Mesenchymal stem cell (in vitro differentiated cells and primary cell): ENCODE measurements at regions not wholly inside any gene's neighbourhood (a gene's known extent, or its start where the extent isn't known, plus 50 kb on each side); places are given as distances from the start of the nearest gene placed in this dataset.

Experiments used
- DNase-seq: peaks from one replicate; pipeline ENCODE4 v3.0.0-alpha.2; 2013
- H2AFZ ChIP-seq: one replicate; pipeline ENCODE4 v1.6.1; 2013; ENCODE audit warnings: low read depth, mild to moderate bottlenecking, control low read depth, inconsistent platforms, low read length, moderate library complexity
- H2AK5ac ChIP-seq: 2 replicates; pipeline ENCODE4 v1.6.1; 2013; ENCODE audit warnings: low read length, moderate library complexity, mild to moderate bottlenecking, inconsistent platforms; ENCODE audit not compliant: severe bottlenecking
- H2BK120ac ChIP-seq: one replicate; pipeline ENCODE4 v1.6.1; 2013; ENCODE audit warnings: low read depth, mild to moderate bottlenecking, inconsistent platforms, low read length, moderate library complexity
- H2BK12ac ChIP-seq, 2 experiments: one replicate each; pipeline ENCODE4 v1.6.1; 2013; ENCODE audit warnings: inconsistent platforms in 2 of 2, low read length in 2 of 2, mild to moderate bottlenecking in 2 of 2, moderate library complexity in 2 of 2, control low read depth in 1 of 2
- H2BK15ac ChIP-seq: one replicate; pipeline ENCODE4 v1.6.1; 2013; ENCODE audit warnings: mild to moderate bottlenecking, low read depth, inconsistent platforms; ENCODE audit not compliant: poor library complexity, severe bottlenecking
- H2BK5ac ChIP-seq: 2 replicates; pipeline ENCODE4 v1.6.1; 2013; ENCODE audit warnings: low read depth, mild to moderate bottlenecking, low read length, control low read depth, inconsistent platforms; ENCODE audit not compliant: poor library complexity, severe bottlenecking
- H3K14ac ChIP-seq, 2 experiments: one replicate each; pipeline ENCODE4 v1.6.1; 2013; ENCODE audit warnings: inconsistent platforms in 2 of 2, low read length in 2 of 2, control low read depth in 1 of 2, mild to moderate bottlenecking in 1 of 2, moderate library complexity in 1 of 2
- H3K18ac ChIP-seq, 2 experiments: one replicate each; pipeline ENCODE4 v1.6.1; 2013; ENCODE audit warnings: inconsistent platforms in 2 of 2, low read length in 2 of 2, control low read depth in 1 of 2, low read depth in 1 of 2, mild to moderate bottlenecking in 1 of 2
- H3K23ac ChIP-seq, 2 experiments: one replicate each; pipeline ENCODE4 v1.6.1; 2013; ENCODE audit warnings: inconsistent platforms in 2 of 2, low read length in 2 of 2, mild to moderate bottlenecking in 2 of 2, moderate library complexity in 2 of 2, control low read depth in 1 of 2
- H3K27ac ChIP-seq: 2 replicates; pipeline ENCODE4 v1.5.1; 2013; ENCODE audit warnings: mild to moderate bottlenecking, moderate library complexity, low read length, control low read depth, inconsistent platforms; ENCODE audit not compliant: poor library complexity, severe bottlenecking
- H3K27me3 ChIP-seq, 2 experiments: 2 replicates each; pipeline versions ENCODE4 v1.6.1 to v1.7.0; 2013; ENCODE audit warnings: low read length in 2 of 2, mild to moderate bottlenecking in 2 of 2, moderate library complexity in 2 of 2, control low read depth in 1 of 2, inconsistent platforms in 1 of 2; ENCODE audit not compliant: control insufficient read depth in 1 of 2, insufficient read depth in 1 of 2
- H3K36me3 ChIP-seq, 2 experiments: 2 replicates each; pipeline versions ENCODE4 v1.6.1 to v1.7.0; 2013; ENCODE audit warnings: low read length in 2 of 2, control low read depth in 1 of 2, inconsistent platforms in 1 of 2, low read depth in 1 of 2, mild to moderate bottlenecking in 1 of 2; ENCODE audit not compliant: insufficient read depth in 2 of 2, control insufficient read depth in 1 of 2
- H3K4ac ChIP-seq, 2 experiments: one replicate each; pipeline ENCODE4 v1.6.1; 2013; ENCODE audit warnings: inconsistent platforms in 2 of 2, low read length in 2 of 2, mild to moderate bottlenecking in 2 of 2, moderate library complexity in 2 of 2, control low read depth in 1 of 2, low read depth in 1 of 2
- H3K4me1 ChIP-seq: 2 replicates; pipeline ENCODE4 v1.6.1; 2013; ENCODE audit warnings: low read depth, low read length, control low read depth; ENCODE audit not compliant: control insufficient read depth, insufficient read depth
- H3K4me2 ChIP-seq: 2 replicates; pipeline ENCODE4 v1.6.1; 2013; ENCODE audit warnings: low read length, mild to moderate bottlenecking, inconsistent platforms; ENCODE audit not compliant: poor library complexity, severe bottlenecking
- H3K4me3 ChIP-seq, 2 experiments: 2 replicates each; pipeline versions ENCODE4 v1.5.1 to v1.7.0; 2013; ENCODE audit warnings: low read length in 2 of 2, mild to moderate bottlenecking in 2 of 2, control low read depth in 1 of 2, low read depth in 1 of 2; ENCODE audit not compliant: insufficient read depth in 1 of 2
- H3K79me1 ChIP-seq: replicated peaks from 2 replicates; pipeline ENCODE4 v1.6.1; 2013; ENCODE audit warnings: mild to moderate bottlenecking, control low read depth, low read length, inconsistent platforms; ENCODE audit not compliant: poor library complexity, severe bottlenecking
- H3K9ac ChIP-seq: 2 replicates; pipeline ENCODE4 v1.7.0; 2013; ENCODE audit warnings: mild to moderate bottlenecking, low read length, moderate library complexity
- H3K9me3 ChIP-seq: 2 replicates; pipeline ENCODE4 v1.7.0; 2013; ENCODE audit warnings: mild to moderate bottlenecking, low read length; ENCODE audit not compliant: control insufficient read depth
- H4K8ac ChIP-seq: one replicate; pipeline ENCODE4 v1.6.1; 2013; ENCODE audit warnings: inconsistent platforms, mild to moderate bottlenecking, low read length, moderate library complexity
- H4K91ac ChIP-seq: one replicate; pipeline ENCODE4 v1.6.1; 2013; ENCODE audit warnings: mild to moderate bottlenecking, low read length, inconsistent platforms
- WGBS: methylation state at CpG from one replicate; pipeline ENCODE4 v1.1.7; 2013; ENCODE audit warnings: mixed read lengths; 5-methylcytosine and 5-hydroxymethylcytosine counted together

- Histone ChIP-seq H3K14ac (no peak overlapping the region), H2AFZ (no peak overlapping the region), H2BK12ac (no peak overlapping the region), H3K4me2 (no peak overlapping the region), H3K9ac (no peak overlapping the region), H3K23ac (no peak overlapping the region), H3K27ac (no peak overlapping the region), H3K18ac (no peak overlapping the region), H2BK120ac (no peak overlapping the region), H4K91ac (no peak overlapping the region), H3K27me3 (no peaks in the 10 kb centered on the region), H2BK5ac (no peak overlapping the region), H2AK5ac (no peak overlapping the region), H3K79me1 (no peaks in the 10 kb centered on the region), H4K8ac (no peak overlapping the region), H3K4me1 (no peaks in the 10 kb centered on the region), H3K4ac (no peak overlapping the region), H3K36me3 (no peaks in the 10 kb centered on the region), H3K4me3 (no peak overlapping the region), H3K9me3 (no peaks in the 10 kb centered on the region), H2BK15ac (no peak overlapping the region)
- no peak for DNase-seq
- 60% methylated on average over 1 of the region's 1 CpG for WGBS
Measured at GRCh38 chr5:100131161-100131560, 404.0 kb upstream of the FAM174A start.

- no peak overlapping the region for H2BK12ac ChIP-seq
- no peak overlapping the region for H2BK15ac ChIP-seq
- H4K91ac ChIP-seq = no peak overlapping the region
- H3K4me1 ChIP-seq = no peaks in the 10 kb centered on the region
- H3K23ac ChIP-seq = no peak overlapping the region
- H4K8ac ChIP-seq = no peak overlapping the region
- H3K14ac ChIP-seq = no peak overlapping the region
- no peak overlapping the region for H2AK5ac ChIP-seq
- H3K36me3 ChIP-seq = no peaks in the 10 kb centered on the region
- H3K4me3 ChIP-seq = no peak overlapping the region
- no peak for DNase-seq
- no peaks in the 10 kb centered on the region for H3K79me1 ChIP-seq
- no peaks in the 10 kb centered on the region for H3K27me3 ChIP-seq
- H2AFZ ChIP-seq = no peak overlapping the region
- H3K9ac ChIP-seq = no peak overlapping the region
- no peak overlapping the region for H3K27ac ChIP-seq
- H3K18ac ChIP-seq = no peak overlapping the region
- no peak overlapping the region for H2BK120ac ChIP-seq
- no peak overlapping the region for H3K4me2 ChIP-seq
- no peaks in the 10 kb centered on the region for H3K9me3 ChIP-seq
- no peak overlapping the region for H3K4ac ChIP-seq
- no peak overlapping the region for H2BK5ac ChIP-seq
Measured at GRCh38 chr5:100130307-100130706, 404.9 kb upstream of the FAM174A start.

GRCh38 chr5:100119903-100120302, 415.3 kb upstream of the FAM174A start:
- Histone ChIP-seq H3K4me1 (no peaks in the 10 kb centered on the region), H3K4me3 (no peak overlapping the region), H2BK120ac (no peak overlapping the region), H4K8ac (no peak overlapping the region), H2BK15ac (no peak overlapping the region), H3K14ac (no peak overlapping the region), H2AFZ (no peak overlapping the region), H2BK12ac (no peak overlapping the region), H3K23ac (no peak overlapping the region), H3K9me3 (peaks cover 2% of the 10 kb centered on the region), H4K91ac (no peak overlapping the region), H3K36me3 (no peaks in the 10 kb centered on the region), H3K79me1 (no peaks in the 10 kb centered on the region), H3K4me2 (no peak overlapping the region), H3K18ac (no peak overlapping the region), H3K27ac (no peak overlapping the region), H3K9ac (no peak overlapping the region), H3K4ac (no peak overlapping the region), H3K27me3 (no peaks in the 10 kb centered on the region), H2AK5ac (no peak overlapping the region), H2BK5ac (no peak overlapping the region)
- WGBS = no CpG with 5 or more reads among the region's 1 CpG
- DNase-seq = no peak

- no peaks in the 10 kb centered on the region for H3K4me1 ChIP-seq
- H3K36me3 ChIP-seq = no peaks in the 10 kb centered on the region
- WGBS = 60% methylated on average over 2 of the region's 2 CpGs
- H3K4me3 ChIP-seq = no peak overlapping the region
- no peaks in the 10 kb centered on the region for H3K27me3 ChIP-seq
- H3K27ac ChIP-seq = no peak overlapping the region
- H3K14ac ChIP-seq = no peak overlapping the region
- H2BK120ac ChIP-seq = no peak overlapping the region
- H3K9me3 ChIP-seq = peaks cover 4% of the 10 kb centered on the region
- H4K91ac ChIP-seq = no peak overlapping the region
- H3K23ac ChIP-seq = no peak overlapping the region
- H2BK15ac ChIP-seq = no peak overlapping the region
- H2BK5ac ChIP-seq = no peak overlapping the region
- H3K79me1 ChIP-seq = no peaks in the 10 kb centered on the region
- no peak overlapping the region for H3K9ac ChIP-seq
- H2BK12ac ChIP-seq = no peak overlapping the region
- H2AK5ac ChIP-seq = no peak overlapping the region
- no peak overlapping the region for H4K8ac ChIP-seq
- H2AFZ ChIP-seq = no peak overlapping the region
- DNase-seq = no peak
- no peak overlapping the region for H3K4me2 ChIP-seq
- no peak overlapping the region for H3K18ac ChIP-seq
- no peak overlapping the region for H3K4ac ChIP-seq
Measured at GRCh38 chr5:100110497-100110896, 424.7 kb upstream of the FAM174A start.
